IMR-90 (cell line): ENCODE measurements at regions not wholly inside any gene's neighbourhood (a gene's known extent, or its start where the extent isn't known, plus 50 kb on each side); places are given as distances from the start of the nearest gene placed in this dataset.

ENCODE experiments used
- ATAC-seq: fragments of 200-7000 bp; cut with Tn5 transposase; 2 replicates; pipeline ENCODE4 v1.9.1; 2020; ENCODE audit warnings: low read depth, mild to moderate bottlenecking, moderate library complexity
- BruUV-seq: library from RNA; stranded (reverse); fragments of 400-500 nt; replicated peaks from 2 replicates; lab custom pipeline; 2021; lab: Mats Ljungman, UMichigan
- CTCF ChIA-PET: fragments of 300-600 bp; formaldehyde crosslinking; extraction: SDS; loops from one replicate; lab custom pipeline; 2021; ENCODE audit warnings: antibody characterized with exemption; lab: Yijun Ruan, JAX
- POLR2A ChIA-PET: fragments of 300-600 bp; sonication (Branson Sonifier 250); formaldehyde crosslinking; loops from one replicate; lab custom pipeline; 2022; ENCODE audit warnings: antibody characterized with exemption; ENCODE audit not compliant: unreplicated experiment; lab: Charles Lee
- DNase-seq: peaks from one replicate; pipeline ENCODE4 v3.0.0; 2013
- H2AFZ ChIP-seq: replicated peaks from 2 replicates; pipeline ENCODE3; 2013; ENCODE audit warnings: low read length, mild to moderate bottlenecking; ENCODE audit not compliant: poor library complexity
- H2AK5ac ChIP-seq: 2 replicates; pipeline ENCODE4 v1.6.1; 2013; ENCODE audit warnings: low read depth, low read length, inconsistent platforms
- H2AK9ac ChIP-seq: replicated peaks from 2 replicates; pipeline ENCODE3; 2013; ENCODE audit warnings: mild to moderate bottlenecking, low read depth, low read length, moderate library complexity; ENCODE audit not compliant: poor library complexity
- H2BK120ac ChIP-seq: 2 replicates; pipeline ENCODE4 v1.6.1; 2013; ENCODE audit warnings: low read depth, low read length, inconsistent platforms
- H2BK15ac ChIP-seq: 3 replicates; pipeline ENCODE4 v1.6.1; 2013; ENCODE audit warnings: low read depth, low read length, inconsistent platforms
- H2BK20ac ChIP-seq: 2 replicates; pipeline ENCODE4 v1.6.1; 2013; ENCODE audit warnings: low read depth, mild to moderate bottlenecking, inconsistent platforms, low read length, moderate library complexity
- H2BK5ac ChIP-seq: 2 replicates; pipeline ENCODE4 v1.6.1; 2013; ENCODE audit warnings: mild to moderate bottlenecking, low read depth, low read length, inconsistent platforms; ENCODE audit not compliant: poor library complexity, severe bottlenecking
- H3K14ac ChIP-seq: replicated peaks from 2 replicates; pipeline ENCODE4 v1.6.1; 2013; ENCODE audit warnings: low read depth, low read length, inconsistent platforms
- H3K18ac ChIP-seq: 2 replicates; pipeline ENCODE4 v1.6.1; 2013; ENCODE audit warnings: low read depth, low read length, control low read depth
- H3K23ac ChIP-seq: 2 replicates; pipeline ENCODE4 v1.6.1; 2013; ENCODE audit warnings: low read depth, low read length, inconsistent platforms
- H3K27ac ChIP-seq: 2 replicates; pipeline ENCODE4 v1.5.1; 2013; ENCODE audit warnings: mild to moderate bottlenecking, control low read depth, low read length; ENCODE audit not compliant: insufficient read depth
- H3K27me3 ChIP-seq: 2 replicates; pipeline ENCODE4 v1.6.1; 2013; ENCODE audit warnings: low read length; ENCODE audit not compliant: control insufficient read depth, insufficient read depth
- H3K36me3 ChIP-seq: 2 replicates; pipeline ENCODE4 v1.6.1; 2013; ENCODE audit warnings: low read length, mixed read lengths; ENCODE audit not compliant: control insufficient read depth, insufficient read depth
- H3K4ac ChIP-seq: 2 replicates; pipeline ENCODE4 v1.6.1; 2013; ENCODE audit warnings: low read depth, low read length, inconsistent platforms
- H3K4me1 ChIP-seq: 2 replicates; pipeline ENCODE4 v1.6.1; 2013; ENCODE audit warnings: low read length, mixed read lengths; ENCODE audit not compliant: control insufficient read depth, insufficient read depth
- H3K4me2 ChIP-seq: 2 replicates; pipeline ENCODE4 v1.6.1; 2013; ENCODE audit warnings: low read depth, mild to moderate bottlenecking, control low read depth, low read length, moderate library complexity
- H3K4me3 ChIP-seq: 2 replicates; pipeline ENCODE4 v1.5.1; 2013; ENCODE audit warnings: low read depth, mild to moderate bottlenecking, control low read depth, low read length, moderate library complexity; ENCODE audit not compliant: insufficient read depth
- H3K56ac ChIP-seq: 2 replicates; pipeline ENCODE4 v1.6.1; 2013; ENCODE audit warnings: low read length, inconsistent platforms; ENCODE audit not compliant: insufficient read depth; ENCODE audit errors: extremely low read depth
- H3K79me1 ChIP-seq, 2 experiments: 2 replicates each; pipeline ENCODE4 v1.6.1; 2013; ENCODE audit warnings: low read length in 2 of 2, inconsistent platforms in 1 of 2, low read depth in 1 of 2
- H3K9ac ChIP-seq: 2 replicates; pipeline ENCODE4 v1.6.1; 2013; ENCODE audit warnings: low read depth, low read length, control low read depth
- H3K9me1 ChIP-seq: 2 replicates; pipeline ENCODE4 v1.6.1; 2013; ENCODE audit warnings: low read length, inconsistent platforms; ENCODE audit not compliant: insufficient read depth
- H3K9me3 ChIP-seq: 2 replicates; pipeline ENCODE4 v1.6.1; 2013; ENCODE audit warnings: low read length; ENCODE audit not compliant: control insufficient read depth, insufficient read depth
- H4K20me1 ChIP-seq: 2 replicates; pipeline ENCODE4 v1.6.1; 2013; ENCODE audit warnings: low read length, inconsistent platforms; ENCODE audit not compliant: insufficient read depth
- H4K5ac ChIP-seq: 2 replicates; pipeline ENCODE4 v1.6.1; 2013; ENCODE audit warnings: mild to moderate bottlenecking, low read depth, low read length, control low read depth
- H4K8ac ChIP-seq, 2 experiments: 2 replicates each; pipeline ENCODE4 v1.6.1; 2013; ENCODE audit warnings: low read depth in 2 of 2, low read length in 2 of 2, control low read depth in 1 of 2, inconsistent platforms in 1 of 2
- H4K91ac ChIP-seq: 2 replicates; pipeline ENCODE4 v1.6.1; 2013; ENCODE audit warnings: low read depth, low read length, inconsistent platforms; ENCODE audit not compliant: insufficient read depth
- RCOR1 ChIP-seq: IDR thresholded peaks from 2 replicates; pipeline ENCODE4 v1.6.1; 2012; ENCODE audit warnings: mild to moderate bottlenecking, low read length, improper control_type of control experiment; ENCODE audit not compliant: insufficient replicate concordance
- RFX5 ChIP-seq: IDR thresholded peaks from 2 replicates; pipeline ENCODE4 v1.8.0; 2012; ENCODE audit warnings: low read depth, mild to moderate bottlenecking, low read length, moderate library complexity
- WGBS, 2 experiments: methylation state at CpG; one replicate each; pipeline versions ENCODE4 v1.1.5 to v1.1.7; 2013; ENCODE audit warnings: missing lambda C conversion rate in 2 of 2; ENCODE audit not compliant: insufficient read length in 1 of 2; ENCODE audit errors: extremely low coverage in 2 of 2; 5-methylcytosine and 5-hydroxymethylcytosine counted together
- dilution Hi-C: fragments of 300-500 bp; cut with HindIII; formaldehyde crosslinking; loops from one replicate; pipeline ENCODE4 v1.14.3; 2018; ENCODE audit warnings: low sequenced_read_pairs; ENCODE audit not compliant: unreplicated experiment
- in situ Hi-C: fragments of 300-500 bp; cut with MboI; formaldehyde crosslinking; loops from 3 replicates; pipeline ENCODE4 v1.14.3; 2019; ENCODE audit warnings: low sequenced_read_pairs, inconsistent platforms, mixed read lengths
- intact Hi-C: fragments of 100-400 bp; cut with micrococcal nuclease; formaldehyde crosslinking; loops from 2 replicates; pipeline ENCODE4 v1.10.0; 2022

GRCh38 chr11:28715726-28716125 lies 607.5 kb downstream of the METTL15 start:
- intact Hi-C loops: no loop called here

More at GRCh38 chr11:28715726-28716125, 607.5 kb downstream of the METTL15 start:
- Histone ChIP-seq H3K56ac (0 out of 2 replicates have a peak overlapping the region, but pooled peaks have one; percentile 17), H2BK5ac (no peak overlapping the region), H3K4me2 (no peak overlapping the region), H2AFZ (no peak overlapping the region), H3K79me1 (no peaks in the 10 kb centered on the region), H3K4ac (0 out of 2 replicates have a peak overlapping the region, but pooled peaks have one; percentile 4), H4K5ac (no peak overlapping the region), H3K9me1 (no peaks in the 10 kb centered on the region), H3K14ac (no peak overlapping the region; the same call in 1 of the 2 replicates), H2BK120ac (0 out of 2 replicates have a peak overlapping the region, but pooled peaks have one; percentile 10), H2BK20ac (peak overlapping the region; percentile 21; the same call in 1 of the 2 replicates), H3K9ac (no peak overlapping the region), H3K27ac (no peak overlapping the region), H4K20me1 (no peaks in the 10 kb centered on the region), H3K4me3 (no peak overlapping the region), H4K8ac (no peak overlapping the region), H2AK5ac (0 out of 2 replicates have a peak overlapping the region, but pooled peaks have one; percentile 33), H3K18ac (no peak overlapping the region), H3K4me1 (no peaks in the 10 kb centered on the region), H2AK9ac (no peak overlapping the region), H2BK15ac (peak overlapping the region; percentile 55; the same call in 1 of the 3 replicates), H3K23ac (0 out of 2 replicates have a peak overlapping the region, but pooled peaks have one; percentile 52), H3K9me3 (no peaks in the 10 kb centered on the region), H3K36me3 (no peaks in the 10 kb centered on the region), H4K91ac (no peak overlapping the region), H3K27me3 (no peaks in the 10 kb centered on the region)
- ChIA-PET POLR2A (no interaction called here), CTCF (no interaction called here)
- in situ Hi-C loops: no loop called here
- TF ChIP-seq RFX5: no peak
- no peak for TF ChIP-seq RCOR1
- ATAC-seq (no peak), DNase-seq (no peak)
- BruUV-seq: no TSS peak
- 70% methylated on average over 2 of the region's 4 CpGs; no CpG with 5 or more reads in 1 of the 2 experiments for WGBS, 2 experiments
- dilution Hi-C loops: no loop called here
